Inflammatory macrophage treated with lipopolysaccharide for 1 hour (primary cell): ENCODE measurements at regions not wholly inside any gene's neighbourhood (a gene's known extent, or its start where the extent isn't known, plus 50 kb on each side); places are given as distances from the start of the nearest gene placed in this dataset.
"Not testable (repeated sequence)": the region's sequence is repeated elsewhere in the genome, so short reads cannot be mapped to it uniquely, and the experiment has no call there.

Experiments used
- DNase-seq, 2 donors: peaks; one replicate each; pipeline ENCODE4 v3.0.0-alpha.2; 2020 to 2022

DNA sequence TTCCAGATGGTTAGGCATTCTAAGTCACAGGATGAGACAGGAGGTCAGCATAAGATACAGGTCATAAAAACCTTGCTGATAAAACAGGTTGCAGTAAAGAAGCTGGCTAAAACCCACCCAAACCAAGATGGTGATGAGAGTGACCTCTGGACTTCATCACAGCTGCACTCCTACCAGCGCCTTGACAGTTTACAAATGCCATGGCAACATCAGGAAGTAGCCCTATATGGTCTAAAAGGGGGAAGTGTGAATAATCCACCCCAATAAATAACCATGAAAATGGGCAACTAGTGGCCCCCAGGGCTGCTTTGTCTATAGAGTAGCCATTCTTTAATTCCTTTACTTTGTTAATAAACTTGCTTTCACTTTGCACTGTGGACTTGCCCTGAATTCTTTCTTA is 1448.4 kb downstream of the KCNT2 start:
- not testable (repeated sequence) for DNase-seq

DNA sequence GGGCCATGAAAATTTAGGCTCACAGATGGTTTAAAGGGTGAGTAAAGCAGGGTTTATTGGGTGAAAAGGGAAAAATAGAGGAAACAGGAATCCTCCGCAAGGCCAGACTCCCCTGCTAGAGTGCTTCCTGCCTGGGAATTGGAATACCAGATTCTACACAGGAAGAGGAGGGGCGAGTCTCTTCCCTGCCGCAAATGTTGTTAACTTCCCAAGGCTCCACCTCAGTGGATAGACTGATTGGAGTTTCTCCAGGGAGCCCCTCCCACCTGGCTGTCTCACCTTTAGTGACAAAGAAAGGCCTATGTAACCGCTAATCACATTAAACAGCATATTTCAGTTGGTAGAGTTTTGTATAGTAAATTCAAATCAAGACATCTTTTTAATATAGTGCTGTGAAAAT is 1450.1 kb downstream of the KCNT2 start:
- DNase-seq: no peak

DNA sequence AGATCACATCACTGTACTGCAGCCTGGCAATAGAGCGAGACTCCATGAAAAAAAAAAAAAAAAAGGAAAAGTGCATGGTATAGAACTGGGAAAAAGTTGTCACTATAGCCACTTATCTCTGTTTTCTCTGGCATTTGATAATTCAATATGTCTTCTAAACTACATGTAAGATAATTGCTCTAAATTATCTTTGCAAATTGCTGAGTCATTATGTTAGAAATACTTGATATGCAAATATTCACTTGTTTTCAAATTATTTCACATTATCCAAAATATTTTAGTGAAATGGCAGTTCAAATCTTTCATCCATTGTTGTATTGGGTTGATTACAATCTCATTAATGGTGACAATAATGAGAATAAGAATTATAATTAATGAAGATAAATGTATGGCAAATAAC is 1455.1 kb downstream of the KCNT2 start:
- DNase-seq: no peak

- no peak for DNase-seq
Measured at GRCh38 chr1:195150768-195151167, 1457.5 kb downstream of the KCNT2 start.

DNA sequence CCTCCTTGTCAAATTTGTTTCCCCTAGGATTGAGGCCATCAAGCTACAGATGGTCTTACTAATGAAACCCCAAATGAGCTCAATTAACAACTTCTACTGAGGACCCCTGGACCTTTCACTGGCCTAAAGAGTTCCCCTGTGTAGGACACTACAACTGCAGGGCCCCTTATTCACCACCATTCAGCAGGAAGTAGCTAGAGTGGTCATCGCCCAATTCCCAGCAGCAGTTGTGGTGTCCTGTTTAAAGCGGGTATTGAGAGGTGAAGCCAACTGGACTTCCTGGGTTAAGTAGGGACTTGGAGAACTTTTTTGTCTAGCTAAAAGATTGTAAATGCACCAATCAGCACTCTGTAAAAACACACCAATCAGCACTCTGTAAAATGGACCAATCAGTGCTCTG is 1466.9 kb downstream of the KCNT2 start:
- no peak for DNase-seq

- DNase-seq: no peak
Measured at GRCh38 chr1:195130598-195130997, 1477.6 kb downstream of the KCNT2 start.

DNA sequence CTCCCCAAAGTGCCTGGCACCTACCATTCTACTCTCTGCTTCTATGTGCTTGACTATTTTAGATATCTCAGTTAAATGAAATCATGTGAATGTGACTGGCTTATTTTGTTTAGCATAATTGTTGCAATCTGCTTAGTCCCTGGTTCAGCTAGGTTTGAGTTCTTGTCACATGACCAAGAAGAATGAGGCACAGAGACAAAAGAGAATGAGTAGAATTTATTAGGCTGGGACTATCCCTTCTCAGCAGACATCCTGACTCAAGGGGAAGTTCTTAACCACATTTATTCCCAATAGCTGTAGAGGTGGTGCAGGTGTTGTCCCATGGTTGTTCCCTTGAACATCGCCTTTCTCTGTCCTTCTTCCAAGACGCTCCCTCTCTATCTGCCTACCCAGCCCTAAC is 1485.7 kb downstream of the KCNT2 start:
- no peak for DNase-seq

DNA sequence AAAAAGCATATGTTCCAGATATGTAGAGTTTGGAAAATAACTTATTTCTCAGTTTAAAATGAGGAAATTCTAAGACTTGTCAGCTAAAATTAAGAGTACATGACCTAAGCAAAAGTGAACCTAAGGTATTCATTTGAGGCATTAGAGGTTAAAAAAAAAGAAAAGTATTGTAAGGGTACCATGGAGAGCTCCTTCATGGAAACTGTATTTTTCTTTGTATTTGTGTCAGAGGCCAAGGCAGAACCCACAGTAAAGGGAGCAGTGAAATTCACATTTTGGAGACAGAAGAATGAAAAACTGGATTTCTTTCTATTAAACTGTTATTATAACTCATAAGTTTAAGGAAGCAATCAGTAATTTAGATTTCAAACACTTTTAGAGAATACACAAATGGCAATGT is 1494.8 kb downstream of the KCNT2 start:
- DNase-seq: no peak

GRCh38 chr1:195105773-195106172 is 1502.5 kb downstream of the KCNT2 start:
- DNase-seq: no peak

DNA sequence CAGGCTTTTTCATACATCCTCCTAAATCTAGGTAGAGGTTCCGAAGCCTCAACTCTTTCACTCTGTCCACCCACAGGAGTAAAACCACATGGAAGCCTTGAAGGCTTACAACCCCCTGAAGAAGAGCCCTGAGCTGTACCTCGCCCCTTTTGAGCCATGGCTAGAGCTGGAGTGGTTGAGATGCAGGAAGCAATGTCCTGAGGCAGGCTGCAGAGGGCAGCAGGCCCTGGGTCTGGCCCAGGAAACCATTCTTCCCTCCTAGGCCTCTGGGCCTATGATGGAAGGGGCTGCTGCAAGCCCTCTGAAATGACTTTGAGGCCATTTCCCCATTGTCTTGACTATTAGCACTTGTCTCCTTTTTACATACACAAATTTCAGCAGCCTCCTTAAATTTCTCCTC is 1503.0 kb downstream of the KCNT2 start:
- no peak for DNase-seq

DNA sequence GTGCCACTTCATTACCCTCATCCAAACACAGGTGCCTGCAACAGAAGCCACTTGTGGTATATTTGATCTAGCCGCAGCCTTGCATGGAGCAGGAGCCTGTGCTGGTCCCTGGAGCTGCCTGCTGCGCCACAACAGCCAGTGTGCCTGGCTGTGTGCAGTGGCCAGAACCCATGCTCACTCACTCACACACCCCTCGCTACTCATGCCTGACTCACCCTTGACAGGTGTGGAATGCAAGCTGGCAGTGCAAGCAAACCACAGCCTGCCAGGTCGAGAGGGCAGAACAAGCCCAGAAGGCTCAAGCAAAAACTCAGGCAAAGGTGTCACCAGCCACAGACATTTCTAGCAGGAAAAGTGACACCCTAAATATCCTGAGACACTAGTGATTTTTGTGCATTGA is 1510.9 kb downstream of the KCNT2 start:
- DNase-seq: no peak

DNA sequence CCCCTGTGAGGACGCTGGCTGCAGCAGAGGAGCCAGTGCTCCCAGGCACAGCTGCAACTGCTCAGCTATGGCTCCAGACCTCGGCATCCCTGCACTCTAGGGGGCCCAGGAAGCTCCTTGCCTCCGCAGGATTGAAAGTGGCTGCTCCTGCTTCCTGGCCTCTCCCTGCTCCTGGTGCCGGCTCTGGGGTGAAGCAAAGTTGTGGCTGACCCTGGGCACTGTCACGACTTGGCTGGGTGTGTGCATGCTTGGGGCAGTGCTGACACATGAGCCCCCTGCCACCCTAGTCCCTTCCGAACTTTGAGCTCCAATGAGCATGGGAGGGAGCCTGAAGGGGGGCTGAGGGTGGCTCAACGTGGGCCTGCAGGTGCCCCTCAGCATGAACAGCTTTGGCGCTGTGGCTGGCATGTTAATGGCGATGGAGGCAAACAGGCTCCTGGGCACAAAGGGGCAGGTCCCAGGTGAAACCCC is 1512.2 kb downstream of the KCNT2 start:
- DNase-seq: no peak

GRCh38 chr1:195085196-195085595 is 1523.0 kb downstream of the KCNT2 start:
- DNase-seq: no peak

- DNase-seq: no peak
Measured at GRCh38 chr1:195082183-195082582, 1526.1 kb downstream of the KCNT2 start.

DNA sequence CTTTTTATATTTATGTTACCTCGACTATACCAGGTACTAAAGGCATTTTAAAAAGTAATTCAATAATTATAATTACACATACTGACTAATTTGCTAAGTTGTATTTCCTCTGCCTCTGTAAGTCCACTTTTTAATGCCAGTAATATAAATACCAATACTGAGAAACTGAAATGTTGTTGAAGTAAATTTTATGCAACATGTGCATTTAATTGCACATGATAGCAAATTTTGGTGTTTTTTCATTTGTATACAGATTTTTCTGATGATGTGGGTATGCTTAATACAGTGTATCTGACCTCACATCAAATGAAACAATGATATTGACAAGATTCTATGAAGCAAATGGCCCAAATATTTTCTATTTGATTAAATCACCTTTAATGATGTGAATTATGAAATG is 1531.6 kb downstream of the KCNT2 start:
- DNase-seq: no peak

DNA sequence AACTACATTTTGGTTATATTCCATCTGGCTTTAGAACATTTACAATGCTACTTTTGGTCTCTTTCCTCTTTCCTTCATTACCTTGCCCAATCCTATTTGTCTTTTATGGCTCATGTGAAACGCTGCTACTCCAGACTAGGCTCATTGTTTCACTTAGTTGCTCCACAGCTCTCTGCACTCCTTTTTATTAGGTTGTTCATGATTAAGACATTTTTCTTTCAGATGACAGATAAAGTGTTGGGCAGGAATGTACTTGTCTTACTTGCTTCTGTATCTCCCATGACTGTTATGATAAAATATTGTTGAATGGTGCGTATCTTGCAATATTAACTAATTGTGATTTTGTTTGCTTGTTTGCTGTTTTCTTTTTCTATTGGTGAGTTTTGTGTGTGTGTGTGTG is 1532.3 kb downstream of the KCNT2 start:
- DNase-seq: no peak

- DNase-seq: no peak
Measured at GRCh38 chr1:195071461-195071860, 1536.8 kb downstream of the KCNT2 start.

GRCh38 chr1:195065437-195065836 is 1542.8 kb downstream of the KCNT2 start:
- no peak for DNase-seq

DNA sequence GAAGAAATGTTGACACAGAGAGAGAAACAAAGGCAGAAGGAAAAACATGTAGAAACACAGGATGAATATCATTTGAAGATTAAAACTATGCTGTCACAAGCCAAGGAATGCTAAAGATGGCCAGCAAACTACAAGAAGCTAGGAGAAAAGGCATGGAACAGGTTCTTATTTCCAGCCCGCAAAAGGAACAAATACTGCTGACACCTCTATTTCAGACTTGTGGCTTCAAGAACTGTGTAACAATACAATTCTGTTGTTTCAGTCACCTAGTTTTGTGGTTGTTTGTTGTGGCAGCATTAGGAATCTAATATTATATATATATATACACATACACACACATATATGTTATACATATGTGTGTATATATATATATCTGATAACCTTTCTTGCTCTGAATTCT is 1543.9 kb downstream of the KCNT2 start:
- no peak for DNase-seq

GRCh38 chr1:195054217-195054687 is 1554.0 kb downstream of the KCNT2 start:
- DNase-seq: no peak

DNA sequence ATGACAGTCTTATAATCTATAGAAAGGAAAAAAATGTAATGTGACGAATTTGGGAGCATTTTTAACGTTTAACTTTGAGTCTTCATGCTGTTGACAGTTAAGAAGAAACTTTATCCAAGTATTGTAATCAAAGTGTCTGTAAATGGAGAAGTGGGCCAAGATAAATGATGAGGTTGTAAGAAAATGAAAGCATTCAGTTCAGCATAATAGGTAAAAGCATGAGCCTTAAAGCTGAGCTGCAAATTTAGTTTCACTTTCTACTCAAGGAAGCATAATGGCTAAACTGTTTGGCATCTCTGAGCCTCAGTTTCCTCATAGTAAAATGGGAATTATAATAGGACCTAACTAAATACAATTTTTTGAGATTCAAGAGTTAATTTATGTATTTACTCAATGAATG is 1554.8 kb downstream of the KCNT2 start:
- no peak for DNase-seq

DNA sequence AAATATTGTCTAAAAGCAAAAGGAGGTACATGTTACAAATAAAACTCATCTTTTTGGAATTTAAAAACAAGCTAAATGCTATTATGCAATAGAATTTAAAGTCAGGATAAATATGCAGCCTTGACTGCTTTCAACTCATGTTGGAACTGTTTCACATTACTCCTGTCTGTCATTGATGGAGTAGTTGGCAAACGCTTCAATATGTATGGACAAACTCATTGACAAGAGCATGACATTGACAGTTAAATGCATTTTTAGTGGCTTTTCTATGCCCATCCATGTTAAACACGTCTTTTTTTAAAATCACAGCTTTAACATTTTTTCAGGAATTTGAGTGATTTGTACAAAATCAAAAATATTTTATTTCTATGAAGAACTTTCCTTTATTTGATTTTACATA is 1560.5 kb downstream of the KCNT2 start:
- no peak for DNase-seq

DNA sequence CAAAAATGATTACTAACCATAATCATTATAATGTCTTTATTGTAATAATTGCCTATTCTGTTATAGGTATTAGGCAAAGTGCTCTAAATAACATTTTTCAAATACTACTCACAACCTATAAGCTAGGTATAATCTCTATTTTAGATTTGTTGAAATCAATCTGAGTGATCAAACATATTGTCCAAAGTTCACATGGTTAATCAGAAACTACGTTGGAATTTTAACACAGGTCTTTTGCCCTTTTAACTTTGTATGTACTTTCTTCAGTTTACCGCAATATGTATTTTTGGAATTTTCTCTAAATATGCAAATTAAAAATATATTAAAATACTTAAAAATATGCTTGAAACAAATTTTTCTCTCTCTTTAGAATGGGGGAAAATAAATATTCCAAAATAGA is 1563.2 kb downstream of the KCNT2 start:
- no peak for DNase-seq

- DNase-seq: no peak
Measured at GRCh38 chr1:195030793-195031192, 1577.4 kb downstream of the KCNT2 start.

DNA sequence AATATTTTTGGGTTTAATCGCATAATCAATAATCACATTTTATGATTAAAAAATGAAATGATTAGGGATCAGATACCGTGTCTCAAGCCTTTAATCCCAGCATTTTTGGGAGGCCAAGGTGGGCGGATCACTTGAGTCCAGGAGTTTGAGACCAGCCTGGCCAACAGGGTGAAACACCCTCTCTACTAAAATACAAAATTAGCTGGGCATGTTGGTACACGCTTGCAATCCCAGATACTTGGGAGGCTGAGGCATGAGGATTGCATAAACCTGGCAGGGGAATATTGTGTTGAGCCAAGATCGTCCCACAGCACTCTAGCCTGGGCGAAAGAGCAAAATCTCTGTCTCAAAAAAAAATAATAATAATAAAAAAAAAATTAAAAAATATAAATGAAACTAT is 1581.4 kb downstream of the KCNT2 start:
- no peak for DNase-seq

- no peak for DNase-seq
Measured at GRCh38 chr1:195019385-195019784, 1588.9 kb downstream of the KCNT2 start.
